SK-N-SH treated with all-trans-retinoic acid at 6 μM for 48 hours (cell line): ENCODE measurements at regions not wholly inside any gene's neighbourhood (a gene's known extent, or its start where the extent isn't known, plus 50 kb on each side); places are given as distances from the start of the nearest gene placed in this dataset.

Experiments
- ARNTL ChIP-seq: fragments of 450-650 bp; formaldehyde crosslinking; IDR thresholded peaks from 2 replicates; pipeline ENCODE4 v1.5.0; 2020; ENCODE audit warnings: low read depth, mild to moderate bottlenecking, moderate library complexity, borderline replicate concordance
- CREB5 ChIP-seq: fragments of 250-450 bp; sonication (Bioruptor Pico); IDR thresholded peaks from 2 replicates; pipeline ENCODE4 v1.5.1; 2020; ENCODE audit warnings: low read depth, mild to moderate bottlenecking, moderate library complexity
- CSDC2 ChIP-seq: fragments of 250-450 bp; sonication (Bioruptor Pico); IDR thresholded peaks from 2 replicates; pipeline ENCODE4 v1.5.0; 2020; ENCODE audit warnings: mild to moderate bottlenecking, moderate library complexity
- ESRRG ChIP-seq: fragments of 250-450 bp; sonication (Bioruptor Pico); IDR thresholded peaks from 2 replicates; pipeline ENCODE4 v1.6.1; 2021; ENCODE audit warnings: mild to moderate bottlenecking
- POU6F1 ChIP-seq: fragments of 250-450 bp; sonication (Bioruptor Pico); IDR thresholded peaks from 2 replicates; pipeline ENCODE4 v1.8.0; 2021; ENCODE audit warnings: low read depth, mild to moderate bottlenecking, moderate library complexity, borderline replicate concordance
- RARB ChIP-seq: fragments of 250-450 bp; sonication (Bioruptor Pico); IDR thresholded peaks from 2 replicates; pipeline ENCODE4 v1.8.0; 2021; ENCODE audit warnings: mild to moderate bottlenecking, moderate library complexity
- ZFP3 ChIP-seq: fragments of 250-450 bp; sonication (Bioruptor Pico); IDR thresholded peaks from 2 replicates; pipeline ENCODE4 v1.5.0; 2020; ENCODE audit warnings: mild to moderate bottlenecking, moderate library complexity
- ZFP30 ChIP-seq: fragments of 450-650 bp; formaldehyde crosslinking; IDR thresholded peaks from 2 replicates; pipeline ENCODE4 v1.5.0; 2022; ENCODE audit warnings: mild to moderate bottlenecking, moderate library complexity
- ZNF565 ChIP-seq: fragments of 450-650 bp; formaldehyde crosslinking; conservative IDR thresholded peaks from 2 replicates; pipeline ENCODE4 v1.5.0; 2020; ENCODE audit warnings: low read depth, mild to moderate bottlenecking, moderate library complexity

DNA sequence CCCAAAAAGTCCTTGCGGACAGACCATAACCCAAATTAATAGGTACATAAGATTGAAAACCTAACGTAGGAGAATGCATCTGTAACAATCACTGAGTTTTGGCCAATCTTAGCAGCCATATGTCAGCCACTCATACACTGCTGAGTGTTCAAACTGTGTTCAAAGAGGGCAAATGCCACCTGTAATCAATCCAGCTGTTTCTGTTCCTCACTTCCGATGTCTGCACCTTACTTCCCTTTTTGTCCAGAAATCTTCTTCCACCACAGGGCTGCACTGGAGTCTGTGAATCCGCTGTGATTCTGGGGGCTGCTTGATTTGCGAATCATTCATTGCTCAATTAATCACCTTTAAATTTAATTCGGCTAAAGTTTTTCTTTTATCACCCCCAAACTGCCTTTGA lies 263.9 kb downstream of the ICE1 start:
- TF ChIP-seq CREB5 (CRISPR knock-in tag): no peak
- no peak for TF ChIP-seq RARB (CRISPR knock-in tag)
- no peak for TF ChIP-seq ARNTL (CRISPR knock-in tag)
- TF ChIP-seq ESRRG (CRISPR knock-in tag): no peak
- no peak for TF ChIP-seq ZNF565 (CRISPR knock-in tag)
- no peak for TF ChIP-seq ZFP30 (CRISPR knock-in tag)
- TF ChIP-seq CSDC2: no peak
- no peak for TF ChIP-seq POU6F1
- no peak for TF ChIP-seq ZFP3
